Upper lobe of right lung (tissue), 1 donor: ENCODE measurements at regions not wholly inside any gene's neighbourhood (a gene's known extent, or its start where the extent isn't known, plus 50 kb on each side); places are given as distances from the start of the nearest gene placed in this dataset.

Experiments
- ATAC-seq: fragments of 200-7000 bp; cut with Tn5 transposase; one replicate; pipeline ENCODE4 v1.9.1; 2020; ENCODE audit warnings: mild to moderate bottlenecking, moderate library complexity
- DNase-seq: peaks from one replicate; pipeline ENCODE4 v3.0.0-alpha.2; 2020
- H3K27ac ChIP-seq: fragments of 200-600 bp; one replicate; pipeline ENCODE4 v1.8.0; 2022
- H3K27me3 ChIP-seq: fragments of 200-600 bp; one replicate; pipeline ENCODE4 v1.8.0; 2022; ENCODE audit warnings: mild to moderate bottlenecking
- H3K36me3 ChIP-seq: fragments of 200-600 bp; one replicate; pipeline ENCODE4 v1.8.0; 2022
- H3K4me1 ChIP-seq: fragments of 200-600 bp; one replicate; pipeline ENCODE4 v1.8.0; 2022
- H3K4me3 ChIP-seq: fragments of 200-600 bp; one replicate; pipeline ENCODE4 v1.8.0; 2022; ENCODE audit warnings: mild to moderate bottlenecking
- H3K9me3 ChIP-seq: fragments of 200-600 bp; one replicate; pipeline ENCODE4 v1.8.0; 2022
- CTCF ChIP-seq: fragments of 200-600 bp; IDR thresholded peaks from one replicate; pipeline ENCODE4 v1.8.0; 2022; ENCODE audit warnings: antibody characterized with exemption
- intact Hi-C: fragments of 100-400 bp; cut with DNase I; formaldehyde crosslinking; loops from one replicate; pipeline ENCODE4 v1.11.0; 2022
- donor health status: DM: no; HTN: yes; CAD: no; lungs with severe emphysema.

- no peak overlapping the region for H3K4me3 ChIP-seq
- TF ChIP-seq CTCF = no peak
- no peaks in the 10 kb centered on the region for H3K36me3 ChIP-seq
- DNase-seq = no peak
- no peaks in the 10 kb centered on the region for H3K4me1 ChIP-seq
- no peak overlapping the region for H3K27ac ChIP-seq
- intact Hi-C loops = no loop called here
- H3K27me3 ChIP-seq = no peaks in the 10 kb centered on the region
- no peaks in the 10 kb centered on the region for H3K9me3 ChIP-seq
- no peak for ATAC-seq
Observed at GRCh38 chr15:60217161-60217560, 180.6 kb downstream of the ANXA2 start.

GRCh38 chr15:60218256-60218655, 179.5 kb downstream of the ANXA2 start:
- DNase-seq (no peak), ATAC-seq (no peak)
- intact Hi-C loops = no loop called here
- Histone ChIP-seq H3K36me3 (no peaks in the 10 kb centered on the region), H3K9me3 (no peaks in the 10 kb centered on the region), H3K4me1 (no peaks in the 10 kb centered on the region), H3K27me3 (no peaks in the 10 kb centered on the region), H3K27ac (no peak overlapping the region), H3K4me3 (no peak overlapping the region)
- no peak for TF ChIP-seq CTCF

GRCh38 chr15:60219866-60220265, 177.9 kb downstream of the ANXA2 start:
- Histone ChIP-seq H3K27ac (no peak overlapping the region), H3K27me3 (no peaks in the 10 kb centered on the region), H3K36me3 (no peaks in the 10 kb centered on the region), H3K4me3 (no peak overlapping the region), H3K9me3 (no peaks in the 10 kb centered on the region), H3K4me1 (no peaks in the 10 kb centered on the region)
- TF ChIP-seq CTCF = no peak
- ATAC-seq (no peak), DNase-seq (no peak)
- intact Hi-C loops = no loop called here

GRCh38 chr15:60221356-60221755, 176.4 kb downstream of the ANXA2 start:
- no peak for DNase-seq
- no peak overlapping the region for H3K27ac ChIP-seq
- TF ChIP-seq CTCF = no peak
- H3K27me3 ChIP-seq = no peaks in the 10 kb centered on the region
- intact Hi-C loops = no loop called here
- no peaks in the 10 kb centered on the region for H3K9me3 ChIP-seq
- no peaks in the 10 kb centered on the region for H3K4me1 ChIP-seq
- no peak for ATAC-seq
- H3K4me3 ChIP-seq = no peak overlapping the region
- no peaks in the 10 kb centered on the region for H3K36me3 ChIP-seq

GRCh38 chr15:60222404-60222803, 175.4 kb downstream of the ANXA2 start:
- H3K9me3 ChIP-seq = no peaks in the 10 kb centered on the region
- no peak overlapping the region for H3K27ac ChIP-seq
- DNase-seq (no peak), ATAC-seq (no peak)
- no peaks in the 10 kb centered on the region for H3K36me3 ChIP-seq
- H3K27me3 ChIP-seq = no peaks in the 10 kb centered on the region
- H3K4me3 ChIP-seq = no peak overlapping the region
- H3K4me1 ChIP-seq = no peaks in the 10 kb centered on the region
- intact Hi-C loops = no loop called here
- TF ChIP-seq CTCF = no peak

GRCh38 chr15:60223176-60223575, 174.6 kb downstream of the ANXA2 start:
- intact Hi-C loops = no loop called here
- H3K4me3 ChIP-seq = no peak overlapping the region
- no peak for DNase-seq
- no peaks in the 10 kb centered on the region for H3K27me3 ChIP-seq
- no peak for TF ChIP-seq CTCF
- no peak overlapping the region for H3K27ac ChIP-seq
- ATAC-seq = no peak
- no peaks in the 10 kb centered on the region for H3K4me1 ChIP-seq
- H3K9me3 ChIP-seq = no peaks in the 10 kb centered on the region
- no peaks in the 10 kb centered on the region for H3K36me3 ChIP-seq
